Osteoblast (primary cell): ENCODE measurements at regions not wholly inside any gene's neighbourhood (a gene's known extent, or its start where the extent isn't known, plus 50 kb on each side); places are given as distances from the start of the nearest gene placed in this dataset.

Source experiments
- DNase-seq: peaks from one replicate; pipeline ENCODE4 v3.0.0; 2011; ENCODE audit warnings: low spot score, mixed read lengths; ENCODE audit not compliant: insufficient read length; ENCODE audit errors: missing footprints
- H2AFZ ChIP-seq: 2 replicates; pipeline ENCODE4 v1.6.0; 2011; ENCODE audit warnings: mild to moderate bottlenecking, low read length
- H3K27ac ChIP-seq: 2 replicates; pipeline ENCODE4 v1.5.1; 2011; ENCODE audit warnings: mild to moderate bottlenecking, low read depth, low read length, moderate library complexity
- H3K27me3 ChIP-seq: 2 replicates; pipeline ENCODE4 v1.6.0; 2012; ENCODE audit warnings: mild to moderate bottlenecking, control low read depth, inconsistent platforms, low read length, moderate library complexity; ENCODE audit not compliant: insufficient read depth
- H3K36me3 ChIP-seq: 2 replicates; pipeline ENCODE4 v1.5.1; 2011; ENCODE audit warnings: mild to moderate bottlenecking, low read length, control low read depth, moderate library complexity; ENCODE audit not compliant: insufficient read depth
- H3K4me1 ChIP-seq: 2 replicates; pipeline ENCODE4 v1.5.1; 2011; ENCODE audit warnings: mild to moderate bottlenecking, low read length, control low read depth, moderate library complexity; ENCODE audit not compliant: insufficient read depth
- H3K4me2 ChIP-seq: 2 replicates; pipeline ENCODE4 v1.6.0; 2011; ENCODE audit warnings: mild to moderate bottlenecking, low read length; ENCODE audit not compliant: insufficient read depth
- H3K4me3 ChIP-seq: fragments of 200-600 bp; sonication (generic); 3 replicates; pipeline ENCODE4 v1.5.1; 2012; ENCODE audit warnings: mild to moderate bottlenecking, low read length, inconsistent platforms; ENCODE audit not compliant: insufficient read depth
- H3K79me2 ChIP-seq: 2 replicates; pipeline ENCODE4 v1.6.0; 2012; ENCODE audit warnings: mild to moderate bottlenecking, low read length, control low read depth, inconsistent platforms; ENCODE audit not compliant: insufficient read depth
- H3K9me3 ChIP-seq: 2 replicates; pipeline ENCODE4 v1.5.1; 2011; ENCODE audit warnings: low read depth, low read length, control low read depth
- H4K20me1 ChIP-seq: 2 replicates; pipeline ENCODE4 v1.6.0; 2012; ENCODE audit warnings: mild to moderate bottlenecking, low read length, control low read depth; ENCODE audit not compliant: insufficient read depth
- CTCF ChIP-seq: IDR thresholded peaks from 2 replicates; pipeline ENCODE4 v1.5.1; 2011; ENCODE audit warnings: mild to moderate bottlenecking, low read depth, low read length, moderate library complexity; ENCODE audit errors: extremely low read depth

GRCh38 chr14:43207189-43207588 is 1299.9 kb downstream of the FSCB start:
- no peak for TF ChIP-seq CTCF
- H3K4me2 ChIP-seq: no peak overlapping the region

GRCh38 chr14:43204816-43205215 is 1302.3 kb downstream of the FSCB start:
- no peaks in the 10 kb centered on the region for H3K79me2 ChIP-seq
- H3K9me3 ChIP-seq: no peaks in the 10 kb centered on the region
- H4K20me1 ChIP-seq: no peaks in the 10 kb centered on the region
- no peak overlapping the region for H2AFZ ChIP-seq
- no peak overlapping the region for H3K4me3 ChIP-seq
- no peak for TF ChIP-seq CTCF
- no peaks in the 10 kb centered on the region for H3K4me1 ChIP-seq
- H3K27ac ChIP-seq: no peak overlapping the region
- no peak for DNase-seq
- no peaks in the 10 kb centered on the region for H3K27me3 ChIP-seq
- H3K4me2 ChIP-seq: no peak overlapping the region
- no peaks in the 10 kb centered on the region for H3K36me3 ChIP-seq

More at GRCh38 chr14:43207189-43207588, 1299.9 kb downstream of the FSCB start:
- no peak overlapping the region for H2AFZ ChIP-seq
- H3K4me1 ChIP-seq: no peaks in the 10 kb centered on the region
- DNase-seq: no peak
- H3K27me3 ChIP-seq: no peaks in the 10 kb centered on the region
- no peaks in the 10 kb centered on the region for H3K36me3 ChIP-seq
- H3K9me3 ChIP-seq: peaks cover 3% of the 10 kb centered on the region
- H3K79me2 ChIP-seq: no peaks in the 10 kb centered on the region
- no peak overlapping the region for H3K4me3 ChIP-seq
- no peak overlapping the region for H3K27ac ChIP-seq
- no peaks in the 10 kb centered on the region for H4K20me1 ChIP-seq

GRCh38 chr14:43200519-43200918 is 1306.6 kb downstream of the FSCB start:
- no peaks in the 10 kb centered on the region for H3K9me3 ChIP-seq
- no peak overlapping the region for H3K27ac ChIP-seq
- no peaks in the 10 kb centered on the region for H3K36me3 ChIP-seq
- no peak overlapping the region for H3K4me3 ChIP-seq
- no peaks in the 10 kb centered on the region for H3K4me1 ChIP-seq
- H2AFZ ChIP-seq: no peak overlapping the region
- no peaks in the 10 kb centered on the region for H3K79me2 ChIP-seq
- TF ChIP-seq CTCF: no peak
- H3K4me2 ChIP-seq: no peak overlapping the region
- DNase-seq: no peak
- no peaks in the 10 kb centered on the region for H4K20me1 ChIP-seq
- no peaks in the 10 kb centered on the region for H3K27me3 ChIP-seq

- Histone ChIP-seq H3K4me3 (no peak overlapping the region), H3K27ac (no peak overlapping the region), H2AFZ (no peak overlapping the region), H3K79me2 (no peaks in the 10 kb centered on the region), H3K9me3 (no peaks in the 10 kb centered on the region), H3K36me3 (no peaks in the 10 kb centered on the region), H4K20me1 (no peaks in the 10 kb centered on the region), H3K4me2 (no peak overlapping the region), H3K27me3 (no peaks in the 10 kb centered on the region), H3K4me1 (no peaks in the 10 kb centered on the region)
- DNase-seq: no peak
- no peak for TF ChIP-seq CTCF
These were observed 1308.6 kb downstream of the FSCB start for GRCh38 chr14:43198465-43198864.
